T-cell (primary cell): ENCODE measurements at regions not wholly inside any gene's neighbourhood (a gene's known extent, or its start where the extent isn't known, plus 50 kb on each side); places are given as distances from the start of the nearest gene placed in this dataset.
"Not testable (repeated sequence)": the region's sequence is repeated elsewhere in the genome, so short reads cannot be mapped to it uniquely, and the experiment has no call there.

Source experiments
- ATAC-seq, 4 experiments: fragments of 200-7000 bp in 3 of 4; fragments of 150-1000 bp in 1 of 4; cut with Tn5 transposase; replicated peaks in 1 of 4; 1 replicate in 3 of 4; 2 replicates in 1 of 4; pipeline ENCODE4 v1.10.0; 2021; ENCODE audit warnings: moderate library complexity in 3 of 4, mild to moderate bottlenecking in 2 of 4, moderate number of reproducible peaks in 1 of 4
- CTCF ChIA-PET, 2 donors: fragments of 300-600 bp; sonication (Branson Sonifier 250); formaldehyde crosslinking; loops; one replicate each; lab custom pipeline; 2022; ENCODE audit warnings: antibody characterized with exemption in 2 of 2; lab: Charles Lee
- POLR2A ChIA-PET, 2 donors: fragments of 300-600 bp; sonication (Branson Sonifier 250); formaldehyde crosslinking; loops; one replicate each; lab custom pipeline; 2022; ENCODE audit warnings: antibody characterized with exemption in 2 of 2; lab: Charles Lee
- DNase-seq, 35 experiments: peaks; one replicate each; pipeline versions ENCODE4 v3.0.0 to v3.0.0-alpha.2; 2013 to 2023
- H3K27ac ChIP-seq: one replicate; pipeline ENCODE4 v1.5.1; 2013; ENCODE audit warnings: low read length
- H3K27me3 ChIP-seq, 2 experiments: replicated peaks in 1 of 2; 1 replicate in 1 of 2; 2 replicates in 1 of 2; pipeline versions ENCODE4 v1.6.1 to v1.7.0; 2013; ENCODE audit warnings: low read length in 1 of 2, mixed read lengths in 1 of 2; ENCODE audit not compliant: control insufficient read depth in 2 of 2, insufficient read depth in 2 of 2; ENCODE audit errors: extremely low read depth in 1 of 2
- H3K36me3 ChIP-seq, 2 donors: 1 replicate in 1 of 2; 2 replicates in 1 of 2; pipeline versions ENCODE4 v1.6.1 to v1.7.0; 2013; ENCODE audit warnings: low read length in 1 of 2; ENCODE audit not compliant: control insufficient read depth in 2 of 2, insufficient read depth in 1 of 2; ENCODE audit errors: extremely low read depth in 1 of 2
- H3K4me1 ChIP-seq, 2 experiments: 1 replicate in 1 of 2; 2 replicates in 1 of 2; pipeline versions ENCODE4 v1.6.1 to v1.7.0; 2013; ENCODE audit warnings: low read length in 2 of 2, mixed read lengths in 1 of 2; ENCODE audit not compliant: insufficient read depth in 2 of 2, control insufficient read depth in 1 of 2; ENCODE audit errors: extremely low read depth in 1 of 2
- H3K4me3 ChIP-seq, 2 donors: 1 replicate in 1 of 2; 2 replicates in 1 of 2; pipeline versions ENCODE4 v1.5.1 to v1.7.0; 2013; ENCODE audit warnings: mild to moderate bottlenecking in 2 of 2, low read length in 1 of 2, moderate library complexity in 1 of 2; ENCODE audit not compliant: control insufficient read depth in 1 of 2; ENCODE audit errors: extremely low read depth in 1 of 2
- H3K9me3 ChIP-seq: 2 replicates; pipeline ENCODE4 v1.7.0; 2013
- H3K27ac Mint-ChIP-seq, 2 donors: one replicate each; pipeline ENCODE4 v1.8.0; 2020 to 2021; ENCODE audit warnings: mild to moderate bottlenecking in 2 of 2, mixed read lengths in 2 of 2
- H3K27me3 Mint-ChIP-seq, 2 donors: one replicate each; pipeline ENCODE4 v1.8.0; 2021 to 2022; ENCODE audit warnings: mixed read lengths in 2 of 2
- H3K36me3 Mint-ChIP-seq: one replicate; pipeline ENCODE4 v1.8.0; 2021; ENCODE audit warnings: mixed read lengths
- H3K4me1 Mint-ChIP-seq, 3 donors: one replicate each; pipeline ENCODE4 v1.8.0; 2020 to 2022; ENCODE audit warnings: mixed read lengths in 3 of 3, mild to moderate bottlenecking in 1 of 3
- H3K4me3 Mint-ChIP-seq, 3 donors: one replicate each; pipeline ENCODE4 v1.8.0; 2020 to 2022; ENCODE audit warnings: mild to moderate bottlenecking in 3 of 3, mixed read lengths in 3 of 3, moderate library complexity in 3 of 3
- H3K9me3 Mint-ChIP-seq, 3 donors: one replicate each; pipeline ENCODE4 v1.8.0; 2020 to 2022; ENCODE audit warnings: mixed read lengths in 3 of 3
- WGBS: methylation state at CpG from one replicate; pipeline ENCODE4 v1.1.5; 2013; ENCODE audit warnings: missing lambda C conversion rate; ENCODE audit not compliant: insufficient coverage; 5-methylcytosine and 5-hydroxymethylcytosine counted together

- POLR2A ChIA-PET: no interaction called here
- H3K27ac Mint-ChIP-seq: no peak overlapping the region
- CTCF ChIA-PET: no interaction called here
- no peaks in the 10 kb centered on the region for H3K36me3 ChIP-seq
- H3K27ac ChIP-seq: no peak overlapping the region
- WGBS: 100% methylated on average over 1 of the region's 3 CpGs
- H3K4me1 ChIP-seq: no peaks in the 10 kb centered on the region
- peaks cover 0 to 8% (median 0%) of the 10 kb centered on the region in 3 donors for H3K9me3 Mint-ChIP-seq
- H3K27me3 ChIP-seq: no peaks in the 10 kb centered on the region
- H3K36me3 Mint-ChIP-seq: no peaks in the 10 kb centered on the region
- no peak for DNase-seq
- H3K27me3 Mint-ChIP-seq: no peaks in the 10 kb centered on the region
- no peak overlapping the region for H3K4me3 Mint-ChIP-seq
- no peaks in the 10 kb centered on the region for H3K4me1 Mint-ChIP-seq
- H3K9me3 ChIP-seq: no peaks in the 10 kb centered on the region
- ATAC-seq: no peak
- H3K4me3 ChIP-seq: no peak overlapping the region
Measured at GRCh38 chr20:22827916-22828315, 207.2 kb upstream of the SSTR4 start.

DNA sequence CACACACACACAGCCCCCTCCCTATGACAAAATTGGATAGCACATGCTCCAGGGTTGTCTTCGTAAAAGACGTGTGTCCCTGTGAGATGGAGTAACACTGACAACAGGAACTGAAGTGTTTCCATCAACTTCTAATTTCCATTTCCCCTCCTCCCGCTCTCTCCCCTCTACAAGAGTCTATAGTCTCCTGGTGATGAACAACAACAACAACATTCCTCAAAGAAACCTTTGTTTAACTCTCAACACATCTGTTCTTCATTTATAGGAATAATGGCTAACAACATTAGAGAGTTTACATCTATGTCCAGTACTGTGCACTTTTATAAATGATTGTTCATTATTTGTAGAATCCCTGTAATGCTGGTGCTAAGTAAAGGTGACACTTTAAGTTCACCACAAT lies 205.8 kb upstream of the SSTR4 start:
- H3K27me3 ChIP-seq: no peaks in the 10 kb centered on the region
- no peak overlapping the region for H3K4me3 Mint-ChIP-seq
- no peak overlapping the region for H3K27ac ChIP-seq
- H3K4me1 Mint-ChIP-seq: no peaks in the 10 kb centered on the region
- H3K36me3 Mint-ChIP-seq: no peaks in the 10 kb centered on the region
- H3K27me3 Mint-ChIP-seq: peaks cover 0 to 4% of the 10 kb centered on the region in 2 donors
- H3K9me3 ChIP-seq: no peaks in the 10 kb centered on the region
- no peak overlapping the region for H3K4me3 ChIP-seq
- ATAC-seq (no peak), DNase-seq (no peak)
- CTCF ChIA-PET: no interaction called here
- peaks cover 0 to 8% (median 0%) of the 10 kb centered on the region in 3 donors for H3K9me3 Mint-ChIP-seq
- H3K4me1 ChIP-seq: no peaks in the 10 kb centered on the region
- no peaks in the 10 kb centered on the region for H3K36me3 ChIP-seq
- WGBS: 77% methylated on average over 3 of the region's 3 CpGs
- H3K27ac Mint-ChIP-seq: no peak overlapping the region
- POLR2A ChIA-PET: no interaction called here

DNA sequence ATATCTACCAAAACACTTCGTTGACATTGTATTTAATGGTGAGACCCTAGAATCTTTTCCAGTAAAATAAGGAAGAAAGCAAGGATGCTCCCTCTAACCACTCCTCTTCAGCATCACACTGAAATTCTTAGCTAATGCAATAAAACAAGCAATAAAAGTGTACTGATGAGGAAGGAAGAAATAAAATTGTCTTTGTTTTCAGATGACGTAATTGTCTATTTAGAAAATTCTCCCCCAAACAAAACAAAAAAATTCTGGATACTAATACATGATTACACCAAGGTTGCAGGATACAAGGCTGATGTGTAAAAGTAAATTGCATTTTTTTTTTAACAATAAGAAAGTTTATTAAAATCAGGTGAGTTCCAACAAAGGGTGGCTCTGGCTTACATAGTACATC lies 205.0 kb upstream of the SSTR4 start:
- H3K36me3 Mint-ChIP-seq: no peaks in the 10 kb centered on the region
- no peak for DNase-seq
- ATAC-seq: no peak
- H3K27me3 Mint-ChIP-seq: peaks cover 0 to 4% of the 10 kb centered on the region in 2 donors
- Histone ChIP-seq H3K4me1 (no peaks in the 10 kb centered on the region), H3K27me3 (no peaks in the 10 kb centered on the region), H3K4me3 (no peak overlapping the region), H3K27ac (no peak overlapping the region), H3K9me3 (no peaks in the 10 kb centered on the region), H3K36me3 (no peaks in the 10 kb centered on the region)
- ChIA-PET POLR2A (no interaction called here), CTCF (no interaction called here)
- H3K4me1 Mint-ChIP-seq: no peaks in the 10 kb centered on the region
- peaks cover 0 to 8% (median 0%) of the 10 kb centered on the region in 3 donors for H3K9me3 Mint-ChIP-seq
- no peak overlapping the region for H3K4me3 Mint-ChIP-seq
- no CpG with 5 or more reads among the region's 2 CpGs for WGBS
- H3K27ac Mint-ChIP-seq: no peak overlapping the region

- H3K9me3 Mint-ChIP-seq, H3K4me1 Mint-ChIP-seq, H3K4me3 Mint-ChIP-seq, H3K4me1 ChIP-seq, H3K27ac ChIP-seq, H3K36me3 Mint-ChIP-seq, CTCF ChIA-PET, H3K27me3 Mint-ChIP-seq, H3K27ac Mint-ChIP-seq, H3K36me3 ChIP-seq, ATAC-seq, POLR2A ChIA-PET, DNase-seq, H3K27me3 ChIP-seq, H3K4me3 ChIP-seq, H3K9me3 ChIP-seq: not testable (repeated sequence)
- WGBS: no CpG with 5 or more reads among the region's 2 CpGs
Measured at GRCh38 chr20:22830715-22831114, 204.4 kb upstream of the SSTR4 start.

DNA sequence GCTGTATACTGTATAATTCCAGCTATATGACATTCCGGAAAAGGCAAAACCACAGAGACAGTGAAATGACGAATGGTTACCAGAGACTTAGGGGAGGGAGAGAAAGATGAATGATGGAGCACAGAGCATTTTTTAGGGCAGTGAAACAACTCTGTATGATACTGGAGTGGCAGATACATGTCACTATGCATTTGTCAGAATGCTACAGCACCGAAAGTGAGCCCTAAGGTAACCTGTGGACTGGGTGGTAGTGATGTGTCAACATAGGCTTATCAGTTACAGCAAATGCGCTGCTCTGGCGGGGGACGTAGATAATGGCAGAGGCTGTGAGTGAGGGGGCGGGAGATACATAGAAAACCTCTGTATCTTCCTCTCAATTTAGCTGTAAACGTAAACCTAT lies 201.3 kb upstream of the SSTR4 start:
- CTCF ChIA-PET: no interaction called here

GRCh38 chr20:22834651-22835256 lies 200.4 kb upstream of the SSTR4 start:
- Histone ChIP-seq H3K9me3 (no peaks in the 10 kb centered on the region), H3K4me3 (no peak overlapping the region), H3K4me1 (no peaks in the 10 kb centered on the region), H3K27ac (no peak overlapping the region), H3K27me3 (peaks cover 0 to 5% of the 10 kb centered on the region in 2 experiments), H3K36me3 (no peaks in the 10 kb centered on the region)
- H3K4me1 Mint-ChIP-seq: no peaks in the 10 kb centered on the region
- ChIA-PET CTCF (no interaction called here), POLR2A (no interaction called here)
- peaks cover 0 to 15% (median 3%) of the 10 kb centered on the region in 3 donors for H3K9me3 Mint-ChIP-seq
- H3K4me3 Mint-ChIP-seq: no peak overlapping the region
- H3K36me3 Mint-ChIP-seq: no peaks in the 10 kb centered on the region
- no peak for DNase-seq
- no peak overlapping the region for H3K27ac Mint-ChIP-seq
- H3K27me3 Mint-ChIP-seq: peaks cover 0 to 4% of the 10 kb centered on the region in 2 donors
- ATAC-seq: no peak

More for the DNA sequence above, 201.3 kb upstream of the SSTR4 start:
- H3K4me1 ChIP-seq: no peaks in the 10 kb centered on the region
- H3K4me1 Mint-ChIP-seq: no peaks in the 10 kb centered on the region
- H3K27ac Mint-ChIP-seq: no peak overlapping the region
- peaks cover 0 to 5% of the 10 kb centered on the region in 2 experiments for H3K27me3 ChIP-seq
- peaks cover 0 to 15% (median 3%) of the 10 kb centered on the region in 3 donors for H3K9me3 Mint-ChIP-seq
- WGBS: 74% methylated on average over 3 of the region's 8 CpGs
- no peak for ATAC-seq
- H3K4me3 ChIP-seq: no peak overlapping the region
- DNase-seq: no peak
- H3K9me3 ChIP-seq: no peaks in the 10 kb centered on the region
- H3K27ac ChIP-seq: no peak overlapping the region
- no peaks in the 10 kb centered on the region for H3K36me3 ChIP-seq
- no peaks in the 10 kb centered on the region for H3K36me3 Mint-ChIP-seq
- no peak overlapping the region for H3K4me3 Mint-ChIP-seq
- POLR2A ChIA-PET: no interaction called here
- H3K27me3 Mint-ChIP-seq: peaks cover 0 to 4% of the 10 kb centered on the region in 2 donors

DNA sequence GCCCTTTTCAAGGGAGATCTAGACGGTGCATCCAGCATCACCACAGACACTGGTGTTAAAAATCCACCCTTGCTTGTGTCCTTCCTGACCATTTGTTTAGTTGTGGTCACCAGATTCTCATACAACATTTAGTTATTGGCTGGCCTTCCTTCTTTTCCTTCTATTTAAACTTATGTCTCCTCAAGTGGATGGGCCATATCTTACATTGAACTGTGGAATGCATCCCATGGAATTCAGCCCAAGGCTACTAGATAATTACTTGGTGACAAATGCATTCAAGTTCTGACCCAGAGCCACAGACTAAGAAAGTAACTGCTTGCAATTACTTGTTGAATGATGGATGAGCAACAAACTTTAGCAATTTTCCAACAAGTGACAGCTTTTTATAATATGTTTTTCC lies 198.9 kb upstream of the SSTR4 start:
- no peak overlapping the region for H3K27ac Mint-ChIP-seq

More for the DNA sequence above, 198.9 kb upstream of the SSTR4 start:
- H3K36me3 ChIP-seq: no peaks in the 10 kb centered on the region
- no peaks in the 10 kb centered on the region for H3K4me1 ChIP-seq
- H3K27me3 ChIP-seq: peaks cover 0 to 5% of the 10 kb centered on the region in 2 experiments
- H3K27ac ChIP-seq: no peak overlapping the region
- no peaks in the 10 kb centered on the region for H3K36me3 Mint-ChIP-seq
- DNase-seq: no peak
- H3K9me3 ChIP-seq: no peaks in the 10 kb centered on the region
- no peaks in the 10 kb centered on the region for H3K4me1 Mint-ChIP-seq
- no peak overlapping the region for H3K4me3 Mint-ChIP-seq
- ATAC-seq: no peak
- no CpG with 5 or more reads among the region's 1 CpG for WGBS
- POLR2A ChIA-PET: interaction anchor here in 1 of 2 donors (0.5 kb wide), 1 partner anchor 183 kb away, joined by 3 read pairs; no protein-coding TSS in a partner anchor
- peaks cover 0 to 4% of the 10 kb centered on the region in 2 donors for H3K27me3 Mint-ChIP-seq
- CTCF ChIA-PET: no interaction called here
- no peak overlapping the region for H3K4me3 ChIP-seq
- peaks cover 0 to 10% (median 3%) of the 10 kb centered on the region in 3 donors for H3K9me3 Mint-ChIP-seq
